ENCODE measurements at regions not wholly inside any gene's neighbourhood (a gene's known extent, or its start where the extent isn't known, plus 50 kb on each side); places are given as distances from the start of the nearest gene placed in this dataset.
"Not testable (repeated sequence)": the region's sequence is repeated elsewhere in the genome, so short reads cannot be mapped to it uniquely, and the experiment has no call there.

- peak in 2 of 5 experiments; percentile 52 to 68 for DNase-seq
Observed at GRCh38 chr3:152100491-152101132, 168.1 kb upstream of the MBNL1 start.

- no peak for DNase-seq
Observed at GRCh38 chr3:152102410-152102809, 166.3 kb upstream of the MBNL1 start.

GRCh38 chr3:152103257-152103656 is 165.5 kb upstream of the MBNL1 start:
- no peak for DNase-seq

- no peak for DNase-seq
Observed at GRCh38 chr3:152104847-152105415, 163.8 kb upstream of the MBNL1 start.

GRCh38 chr3:152105446-152105845 is 163.3 kb upstream of the MBNL1 start:
- DNase-seq = no peak

GRCh38 chr3:152109038-152109437 is 159.7 kb upstream of the MBNL1 start:
- no peak for DNase-seq

GRCh38 chr3:152113413-152113812 is 155.3 kb upstream of the MBNL1 start:
- no peak for DNase-seq

GRCh38 chr3:152113992-152114651 is 154.6 kb upstream of the MBNL1 start:
- no peak for DNase-seq

GRCh38 chr3:152120601-152121269 is 148.0 kb upstream of the MBNL1 start:
- no peak for DNase-seq

GRCh38 chr3:152121270-152121636 is 147.5 kb upstream of the MBNL1 start:
- DNase-seq = peak in 1 of 5 experiments; percentile 22

- no peak for DNase-seq
Observed at GRCh38 chr3:152122851-152123250, 145.9 kb upstream of the MBNL1 start.

GRCh38 chr3:152123457-152123856 is 145.3 kb upstream of the MBNL1 start:
- DNase-seq = peak in 1 of 5 experiments; percentile 82

- no peak for DNase-seq
Observed at GRCh38 chr3:152126260-152126659, 142.5 kb upstream of the MBNL1 start.

- DNase-seq = peak in 1 of 5 experiments; percentile 88
Observed at GRCh38 chr3:152127058-152127457, 141.7 kb upstream of the MBNL1 start.

- DNase-seq = no peak
Observed at GRCh38 chr3:152128356-152128755, 140.4 kb upstream of the MBNL1 start.

GRCh38 chr3:152139651-152140050 is 129.1 kb upstream of the MBNL1 start:
- DNase-seq = no peak

GRCh38 chr3:152146461-152146860 is 122.3 kb upstream of the MBNL1 start:
- no peak for DNase-seq

GRCh38 chr3:152147748-152148147 is 121.0 kb upstream of the MBNL1 start:
- DNase-seq = no peak

GRCh38 chr3:152148579-152148978 is 120.2 kb upstream of the MBNL1 start:
- DNase-seq = no peak

GRCh38 chr3:152149832-152150231 is 118.9 kb upstream of the MBNL1 start:
- DNase-seq = no peak

- peak in 1 of 5 experiments; percentile 32 for DNase-seq
Observed at GRCh38 chr3:152151216-152151876, 117.4 kb upstream of the MBNL1 start.

GRCh38 chr3:152151877-152152765 is 116.6 kb upstream of the MBNL1 start:
- not testable (repeated sequence) for DNase-seq
